ENCODE measurements at regions not wholly inside any gene's neighbourhood (a gene's known extent, or its start where the extent isn't known, plus 50 kb on each side); places are given as distances from the start of the nearest gene placed in this dataset.
"Not testable (repeated sequence)": the region's sequence is repeated elsewhere in the genome, so short reads cannot be mapped to it uniquely, and the experiment has no call there.

DNA sequence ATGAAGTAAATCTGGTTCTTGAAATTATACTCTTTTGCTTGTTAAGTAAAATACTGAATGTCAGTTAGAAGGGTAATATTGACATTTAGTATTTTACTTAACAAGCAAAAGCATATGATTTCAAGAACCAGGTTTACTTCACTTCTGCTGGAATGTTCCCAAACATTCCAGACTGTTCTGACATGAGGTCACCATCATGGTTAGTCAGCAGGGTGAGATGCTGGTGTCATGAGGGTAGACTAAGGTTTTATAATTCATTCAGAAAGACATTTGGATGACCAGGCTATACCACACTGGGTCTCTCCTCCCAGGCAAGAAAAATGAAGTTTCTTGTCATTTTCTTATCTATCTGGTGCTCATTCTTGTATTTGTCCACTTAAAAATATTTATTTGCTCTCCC, 414.4 kb upstream of the MMS22L start:
- no peak for DNase-seq

DNA sequence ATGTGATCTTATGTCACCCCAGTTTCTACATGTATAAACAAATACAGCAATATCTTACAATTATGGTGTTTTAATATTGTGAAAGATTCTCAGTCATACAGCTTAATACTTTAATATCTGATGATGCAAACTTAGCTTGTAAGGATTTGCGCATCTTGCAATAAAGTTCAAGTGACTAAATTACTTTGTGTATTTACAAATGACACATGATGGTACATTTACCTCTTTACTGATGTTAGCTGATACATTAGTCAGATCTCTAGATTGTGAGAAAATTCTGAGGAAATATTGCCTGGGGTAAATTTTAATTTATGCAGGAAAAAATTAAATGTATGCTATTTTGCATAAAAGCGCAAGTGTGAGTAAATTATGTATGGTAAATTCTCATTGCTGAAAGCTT, 418.8 kb upstream of the MMS22L start:
- no peak for DNase-seq

DNA sequence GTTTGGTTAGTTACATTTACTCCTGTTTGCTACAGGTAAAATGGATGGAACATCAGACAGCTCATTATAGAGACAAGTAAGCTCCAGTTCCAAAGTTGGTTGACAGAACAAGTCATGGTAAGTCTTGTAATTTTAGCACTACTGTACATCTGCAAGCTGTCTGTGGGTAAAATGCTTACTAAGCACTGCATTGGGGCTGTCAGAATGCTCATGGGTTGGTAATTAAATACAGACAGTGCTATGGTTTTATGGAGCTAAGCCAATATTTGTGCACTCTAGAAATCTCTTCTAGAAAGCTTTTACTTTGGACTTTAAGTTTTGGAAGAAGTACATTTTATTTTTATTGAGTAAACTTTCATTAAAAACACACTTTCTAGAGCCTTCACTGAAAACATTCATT, 419.2 kb upstream of the MMS22L start:
- DNase-seq = no peak

DNA sequence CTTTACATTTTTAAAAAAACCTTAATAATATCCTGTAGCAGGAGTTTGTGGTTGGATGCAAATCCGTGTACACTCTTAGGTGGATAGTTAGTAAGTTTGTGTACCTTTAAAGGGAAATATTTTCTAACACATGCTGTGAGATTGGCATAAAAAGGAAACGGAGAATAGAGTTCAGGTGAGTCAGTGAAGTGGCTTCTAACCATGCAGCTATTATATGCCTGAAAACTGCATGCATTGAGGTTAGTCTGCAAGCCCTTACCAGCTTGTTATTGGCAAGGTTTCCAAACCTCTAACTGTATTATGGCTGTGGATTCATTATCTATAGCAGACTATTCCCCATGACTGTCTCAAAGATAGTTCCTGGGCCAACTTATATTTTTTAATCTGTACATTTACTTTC, 420.6 kb upstream of the MMS22L start:
- DNase-seq = no peak

DNA sequence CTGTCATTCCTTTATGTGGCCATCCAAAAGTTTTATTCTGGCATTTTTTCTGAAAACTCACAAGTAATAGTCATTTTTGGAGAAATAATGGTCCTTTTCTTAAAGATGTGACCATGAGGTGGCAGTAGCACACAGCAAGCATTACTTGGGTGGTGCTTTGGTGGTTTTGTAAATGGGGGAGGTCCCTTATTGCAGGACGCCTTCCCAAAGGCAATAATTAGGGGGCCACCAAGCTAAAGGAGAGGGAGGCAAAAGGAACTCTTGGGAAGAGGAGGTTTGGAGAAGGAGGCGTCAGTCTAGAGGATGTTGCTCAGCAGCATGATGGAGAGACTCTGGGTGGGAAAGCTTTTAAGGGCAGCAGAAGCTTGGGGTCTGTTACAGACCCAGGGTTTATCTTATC, 422.6 kb upstream of the MMS22L start:
- no peak for DNase-seq

DNA sequence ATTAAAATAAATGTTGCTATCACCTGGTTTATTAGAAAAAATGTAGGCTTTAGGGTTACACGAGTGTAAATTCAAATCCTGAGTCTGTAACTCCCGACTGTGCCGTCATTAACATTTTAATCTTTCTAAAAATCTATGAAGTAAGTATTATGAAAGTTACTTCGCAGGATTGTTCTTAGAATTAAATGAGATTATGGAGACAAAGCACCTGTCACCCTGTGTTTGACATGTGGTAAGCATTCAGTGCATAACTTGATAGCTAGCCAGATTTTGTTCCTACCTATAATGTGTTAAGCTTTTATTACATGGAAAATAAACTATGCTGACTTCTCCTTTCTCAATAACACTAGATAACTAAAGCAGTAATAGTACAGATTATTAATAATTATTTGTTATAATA, 429.7 kb upstream of the MMS22L start:
- DNase-seq = no peak

DNA sequence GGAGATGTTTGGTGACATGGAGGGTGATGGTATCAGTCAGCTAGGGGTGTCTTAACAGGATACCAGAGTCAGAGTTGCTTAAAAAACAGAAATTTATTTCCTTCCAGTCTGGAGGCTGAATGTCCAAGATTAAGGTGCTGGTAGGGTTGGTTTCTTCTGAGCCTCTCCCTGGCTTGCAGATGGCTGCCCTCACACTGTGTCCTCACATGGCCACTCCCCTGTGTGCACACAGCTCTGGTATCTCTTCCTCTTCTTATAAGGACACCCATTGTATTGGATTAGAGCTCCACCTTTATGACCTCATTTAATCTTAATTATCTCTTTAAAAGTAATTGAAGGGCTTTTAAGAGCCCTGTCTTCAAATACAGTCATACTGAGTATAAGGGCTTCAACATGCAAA, 431.8 kb upstream of the MMS22L start:
- DNase-seq = no peak

DNA sequence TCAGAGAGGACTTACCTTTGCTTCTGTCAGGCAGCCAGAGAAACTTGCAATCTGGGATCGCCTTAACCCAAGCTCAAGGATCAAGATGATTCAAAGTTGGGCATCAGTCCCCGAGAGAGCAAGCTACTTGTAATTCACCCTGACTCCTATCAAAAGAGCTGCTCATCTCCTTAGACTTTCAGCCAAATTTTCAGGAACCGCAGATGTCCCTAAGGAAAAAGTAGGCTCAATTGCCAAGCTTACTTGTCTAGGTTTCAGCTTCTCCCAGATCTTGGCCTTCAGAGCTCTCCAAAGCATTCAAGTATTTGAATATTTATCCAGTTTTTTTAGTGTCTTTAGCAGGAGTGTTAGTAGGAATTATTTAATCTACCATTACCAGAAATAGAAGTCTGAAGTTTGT, 434.1 kb upstream of the MMS22L start:
- DNase-seq = no peak

DNA sequence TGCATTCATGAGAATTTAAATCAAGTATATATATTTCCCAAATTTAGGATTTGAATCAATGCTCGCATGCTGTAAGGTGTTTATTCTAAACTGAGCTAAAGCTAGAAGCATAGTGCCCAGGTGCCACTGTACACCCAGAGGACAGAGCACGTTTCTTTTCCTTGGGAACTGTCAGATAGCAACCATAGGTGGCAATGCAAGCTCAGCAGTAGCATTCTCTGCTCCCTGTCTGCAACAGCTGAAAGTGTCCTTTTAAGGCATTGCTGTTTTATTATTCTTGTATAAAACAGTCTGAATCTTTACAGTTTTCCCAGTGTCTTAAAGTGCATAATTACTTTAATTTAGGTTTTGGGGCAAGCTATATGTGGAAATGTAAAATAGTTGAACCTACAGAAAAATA, 443.4 kb upstream of the MMS22L start:
- no peak for DNase-seq

DNA sequence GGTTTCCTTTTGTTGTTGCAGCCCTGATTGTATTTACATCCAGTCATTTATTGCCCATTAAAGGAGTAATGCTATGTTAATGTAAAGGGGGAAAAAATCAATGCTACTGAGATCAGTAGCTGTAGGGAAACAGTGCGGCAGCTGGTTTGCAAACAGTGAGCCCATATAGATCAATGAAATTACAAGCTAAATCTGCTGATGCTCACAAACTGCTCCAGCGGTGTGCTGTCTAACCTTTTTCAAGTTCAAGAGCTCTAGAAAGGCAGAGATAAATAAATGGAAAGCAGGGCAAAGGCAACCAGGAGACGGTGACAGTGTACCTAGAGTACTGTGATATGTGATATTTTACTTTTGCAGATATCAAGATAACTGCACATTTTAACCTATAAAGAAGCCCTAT, 449.0 kb upstream of the MMS22L start:
- no peak for DNase-seq

DNA sequence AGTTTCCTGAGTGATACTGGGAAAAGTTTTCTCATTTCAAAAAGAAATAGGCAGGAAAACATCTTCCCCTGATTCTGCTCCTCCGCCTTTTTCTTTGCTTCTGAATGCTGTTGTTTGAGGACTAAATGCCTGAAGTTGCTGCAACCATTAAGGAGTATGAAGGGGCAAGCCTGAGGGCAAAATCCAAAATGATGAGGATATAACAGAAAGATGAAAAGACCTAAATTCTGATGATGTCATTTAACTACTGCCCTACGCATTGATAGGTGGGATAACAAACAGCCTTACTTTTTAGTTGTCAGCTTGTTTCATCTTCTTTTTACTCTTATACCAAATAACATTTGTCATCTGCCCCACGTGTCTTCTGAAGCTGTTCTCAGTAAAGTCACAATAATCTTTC, 474.6 kb upstream of the MMS22L start:
- DNase-seq = no peak

DNA sequence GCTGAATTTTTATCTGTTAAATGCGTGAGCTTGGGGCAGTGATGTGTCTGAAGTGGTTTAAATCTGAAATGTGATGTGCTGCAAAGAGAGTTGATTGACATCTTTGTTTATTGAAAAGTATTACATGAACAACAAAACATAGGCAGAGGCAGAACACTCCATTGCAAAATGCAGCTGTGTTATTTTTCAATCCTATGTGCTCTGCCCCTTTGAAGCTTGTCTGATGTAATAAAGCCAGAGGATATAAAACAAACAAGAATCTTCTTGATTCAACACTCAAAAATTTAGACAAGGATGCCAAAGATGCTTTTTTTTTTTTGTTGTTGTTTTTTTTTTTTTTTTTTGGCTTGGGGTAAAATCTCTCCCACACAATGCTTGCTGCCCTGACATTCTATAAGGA, 482.4 kb upstream of the MMS22L start:
- DNase-seq = no peak

DNA sequence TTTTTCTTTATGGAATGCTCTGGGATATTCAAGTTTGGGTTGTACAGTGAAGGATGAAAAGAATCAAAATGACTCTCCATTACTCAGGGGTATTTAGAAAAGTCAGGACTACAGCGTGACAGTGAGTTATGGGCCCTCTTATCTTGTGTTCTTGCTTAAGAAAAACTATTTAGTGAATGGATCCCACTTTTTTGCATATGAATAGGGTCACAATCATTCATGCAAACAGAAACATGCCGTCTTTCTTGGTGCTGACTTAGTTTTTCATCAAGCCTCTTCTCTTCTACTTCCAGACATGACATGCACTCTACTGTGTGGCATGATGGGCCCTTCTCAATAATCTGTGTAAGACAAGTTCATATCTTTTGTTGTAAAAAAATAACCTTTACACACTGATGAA, 488.4 kb upstream of the MMS22L start:
- DNase-seq = no peak

DNA sequence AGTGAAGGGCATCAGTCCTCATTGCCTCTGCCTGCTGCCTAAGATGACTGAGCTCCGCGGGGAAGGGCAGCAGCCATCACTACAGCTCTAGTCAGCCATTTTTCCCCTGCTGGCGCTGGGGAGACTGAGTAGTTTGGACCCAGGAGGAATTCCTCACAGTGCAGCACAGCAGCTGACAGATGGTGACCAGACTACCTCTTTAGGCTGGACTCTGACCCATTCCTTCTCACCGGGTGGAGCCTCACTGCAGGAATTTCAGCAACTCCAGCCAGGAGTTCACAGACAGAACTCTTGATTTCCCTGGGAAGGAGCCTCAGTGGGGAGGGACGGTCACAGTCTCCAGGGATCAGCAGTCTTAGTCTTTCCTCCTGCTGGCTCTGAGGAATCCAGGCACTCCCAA, 492.0 kb upstream of the MMS22L start:
- no peak for DNase-seq

DNA sequence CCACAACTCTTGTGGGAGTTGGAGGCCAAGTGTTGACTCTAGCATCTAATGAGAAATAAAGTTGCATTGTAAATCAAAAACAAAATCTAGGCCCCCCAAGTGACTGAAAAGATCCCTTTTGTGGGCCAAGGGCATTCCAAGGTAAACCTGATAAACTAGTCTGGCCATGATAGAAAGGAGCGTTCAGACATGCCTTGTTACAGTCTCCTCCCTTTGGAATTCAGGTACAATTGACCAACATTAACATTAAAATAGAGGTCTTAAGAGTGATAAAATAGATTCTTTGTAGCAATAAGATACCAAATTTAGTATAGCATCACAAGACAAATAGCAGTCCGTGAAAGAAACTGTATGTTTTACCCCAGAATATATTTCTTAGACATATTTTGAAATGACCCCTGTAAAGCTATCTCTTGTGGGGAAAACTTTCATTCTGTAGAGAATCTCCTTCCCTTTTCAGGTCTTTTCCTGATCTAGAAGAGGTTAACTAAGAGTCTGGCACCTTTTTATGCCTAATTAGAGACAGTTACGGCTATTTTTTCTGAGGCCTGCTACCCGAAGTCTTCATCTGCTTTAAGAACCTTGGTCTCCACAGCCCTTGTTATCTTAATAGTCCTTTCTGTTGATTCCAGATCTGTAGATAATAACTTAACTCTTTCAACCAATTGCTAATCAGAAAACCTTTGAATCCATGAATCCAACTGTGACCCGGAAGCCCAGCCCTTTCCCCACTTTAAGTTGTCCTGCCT, 495.4 kb upstream of the MMS22L start:
- DNase-seq = no peak

DNA sequence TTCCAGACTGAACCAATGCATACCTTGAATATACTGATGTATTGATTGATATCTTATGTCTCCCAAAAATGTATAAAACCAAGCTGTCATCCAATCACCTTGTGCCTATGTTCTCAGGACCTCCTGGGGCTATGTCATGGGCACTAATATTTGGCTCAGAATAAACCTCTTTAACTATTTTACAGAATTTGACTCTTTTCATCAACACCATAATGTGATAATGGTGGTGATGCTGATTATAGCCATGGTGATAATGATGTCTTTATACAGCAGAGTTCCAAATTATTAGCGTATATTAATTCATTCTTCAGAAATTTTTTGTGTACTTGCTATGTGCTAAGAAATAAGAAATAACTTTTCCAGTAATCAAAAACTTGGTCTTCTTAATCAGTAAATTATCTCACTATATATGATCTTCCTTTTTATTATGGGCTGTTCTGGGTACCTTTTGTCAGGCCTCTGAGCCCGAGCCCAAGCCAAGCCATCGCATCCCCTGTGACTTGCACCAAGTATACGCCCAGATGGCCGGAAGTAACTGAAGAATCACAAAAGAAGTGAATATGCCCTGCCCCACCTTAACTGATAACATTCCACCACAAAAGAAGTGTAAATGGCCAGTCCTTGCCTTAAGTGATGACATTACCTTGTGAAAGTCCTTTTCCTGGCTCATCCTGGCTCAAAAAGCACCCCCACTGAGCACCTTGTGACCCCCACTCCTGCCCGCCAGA, 496.2 kb upstream of the MMS22L start:
- not testable (repeated sequence) for DNase-seq

DNA sequence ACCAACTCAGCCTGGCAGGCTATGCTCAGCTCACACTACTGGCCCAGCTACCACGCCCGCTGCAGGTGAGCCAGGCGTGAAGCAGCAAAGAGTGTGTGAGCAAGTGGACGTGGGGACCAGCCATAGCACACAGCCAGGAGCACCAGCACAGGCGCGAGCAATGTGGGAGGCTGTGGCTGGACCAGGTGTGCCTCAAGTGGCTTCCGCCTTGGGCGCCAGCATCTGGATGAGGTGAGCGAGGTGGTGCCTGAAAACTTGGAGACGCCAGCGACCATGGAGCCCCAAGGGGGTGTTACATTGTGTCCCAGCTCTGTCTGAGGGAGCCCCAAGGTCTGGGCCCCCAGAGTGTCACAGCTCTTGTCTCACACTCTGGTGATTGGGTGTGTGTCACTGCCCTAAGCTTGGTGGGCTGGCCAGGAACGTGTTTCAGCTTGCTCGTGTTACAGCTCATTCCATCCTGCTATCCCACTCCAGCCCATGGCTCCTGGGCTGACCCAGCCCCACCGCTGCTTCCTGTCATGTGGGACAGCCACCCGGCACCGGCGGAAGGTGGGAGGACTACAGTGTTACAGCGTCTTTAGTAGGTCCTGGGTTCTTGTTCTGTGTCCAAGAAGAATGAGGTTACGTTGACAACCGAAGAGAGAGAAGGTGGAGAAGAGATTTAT, 508.0 kb upstream of the MMS22L start:
- DNase-seq = no peak

DNA sequence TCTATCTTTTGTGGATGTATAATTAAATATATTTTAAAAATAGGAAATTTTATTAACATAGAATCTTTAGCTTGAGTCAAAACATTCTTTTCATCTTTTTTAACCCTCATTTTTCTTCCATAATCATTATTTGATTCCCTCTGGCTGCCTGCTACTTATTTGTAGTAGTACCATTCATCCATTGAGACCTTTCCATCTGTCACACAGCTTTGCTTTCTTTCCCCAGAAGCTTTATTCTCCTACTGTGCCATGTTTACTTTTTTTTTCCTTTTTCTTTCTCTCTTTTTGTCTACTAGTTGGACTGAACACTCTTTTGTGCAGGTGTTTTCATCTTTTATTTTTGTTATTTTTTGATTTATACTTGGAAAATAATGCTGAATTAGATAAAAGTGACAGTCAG, 522.6 kb upstream of the MMS22L start:
- no peak for DNase-seq

DNA sequence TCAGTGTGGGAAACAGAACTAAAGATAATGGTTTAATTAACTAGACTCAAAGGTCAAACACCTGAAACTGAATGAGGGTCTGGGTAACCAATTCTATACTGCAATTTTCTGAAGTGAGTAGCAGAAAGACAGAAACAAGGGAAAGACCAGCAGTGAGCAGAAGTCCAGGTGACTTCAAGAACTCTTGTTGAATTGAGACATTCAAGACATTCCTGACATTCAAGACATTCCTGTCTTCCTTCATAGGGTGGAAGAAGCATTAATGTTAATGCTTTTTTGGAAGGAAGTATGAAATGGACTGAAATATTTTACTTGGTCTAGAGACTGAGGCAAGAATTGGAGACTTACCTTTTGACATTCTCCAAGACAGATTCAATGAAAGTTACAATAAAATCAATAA, 529.9 kb upstream of the MMS22L start:
- DNase-seq = no peak

DNA sequence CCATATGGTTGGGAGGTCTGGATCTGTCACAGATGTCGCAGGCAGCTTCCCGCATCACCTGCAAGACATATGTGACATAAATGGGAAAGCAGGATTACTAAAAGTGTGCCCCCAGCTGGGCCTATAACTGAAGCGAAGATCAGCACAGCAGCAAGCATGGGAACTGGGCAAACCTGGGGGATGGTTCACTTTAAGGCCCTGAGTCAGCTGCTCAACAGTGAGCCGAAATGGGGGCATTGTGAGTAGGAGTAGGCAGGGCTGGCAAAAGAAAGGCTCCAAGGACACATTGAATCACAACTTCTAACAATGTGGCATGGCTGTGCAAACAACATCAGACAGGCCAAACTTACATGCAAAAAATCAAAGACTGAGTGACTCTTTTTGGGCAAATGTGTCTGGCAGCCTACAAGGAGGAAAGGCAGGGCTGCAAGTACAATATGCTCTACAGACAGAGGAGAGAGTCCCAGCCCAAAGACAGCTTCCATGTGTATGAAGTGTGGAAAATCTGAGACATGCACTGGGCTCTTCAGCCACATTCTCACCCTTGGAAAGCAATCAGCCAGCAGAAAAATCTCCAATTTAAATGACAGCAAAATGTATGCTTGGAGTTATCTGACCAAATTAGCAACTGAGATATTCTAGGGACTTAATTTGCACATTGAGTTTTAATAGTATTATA, 531.0 kb upstream of the MMS22L start:
- DNase-seq = no peak

DNA sequence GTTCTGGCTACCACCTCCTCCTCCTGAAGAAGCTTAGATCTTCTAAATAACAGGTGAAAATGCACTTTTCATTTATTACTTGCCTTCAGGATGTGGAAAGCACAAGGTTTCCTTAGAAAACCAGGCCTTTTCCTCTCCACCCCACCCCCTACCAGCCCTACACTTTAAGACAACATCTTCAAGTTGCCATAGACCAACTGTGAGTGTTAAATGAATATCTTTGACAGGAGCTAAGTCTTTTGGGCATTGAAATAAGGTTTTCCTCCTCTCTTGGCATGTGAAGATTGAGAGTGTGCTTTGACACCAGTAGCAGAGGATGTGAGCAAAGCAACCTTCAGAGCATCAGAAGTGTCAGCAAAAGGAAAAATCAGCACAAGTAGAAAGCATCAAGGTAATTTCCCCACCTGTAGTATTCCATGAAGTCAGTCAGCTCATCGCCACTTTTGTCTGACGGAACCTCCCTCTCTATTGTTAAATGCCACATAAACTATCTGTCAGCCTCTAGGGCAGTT, 532.3 kb upstream of the MMS22L start:
- DNase-seq = no peak

DNA sequence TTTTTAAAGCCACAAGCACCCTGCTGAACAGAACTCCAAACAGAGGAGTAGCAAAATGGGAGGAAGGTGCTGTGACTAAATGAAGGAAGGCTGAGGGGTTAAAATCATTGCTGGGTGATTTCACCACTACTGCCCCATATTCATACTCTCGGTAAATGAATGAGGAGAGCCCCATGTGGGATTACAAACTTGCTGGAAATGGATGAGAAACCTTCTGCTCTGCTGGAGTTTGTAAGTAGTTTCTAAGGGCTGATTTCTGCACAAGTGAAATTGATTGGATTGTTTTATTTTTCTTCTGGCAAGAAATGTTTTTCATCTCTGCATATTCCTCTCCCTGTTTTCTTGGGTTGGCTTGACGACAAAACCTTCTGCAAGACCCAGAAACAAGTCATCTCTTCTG, 533.5 kb upstream of the MMS22L start:
- no peak for DNase-seq

DNA sequence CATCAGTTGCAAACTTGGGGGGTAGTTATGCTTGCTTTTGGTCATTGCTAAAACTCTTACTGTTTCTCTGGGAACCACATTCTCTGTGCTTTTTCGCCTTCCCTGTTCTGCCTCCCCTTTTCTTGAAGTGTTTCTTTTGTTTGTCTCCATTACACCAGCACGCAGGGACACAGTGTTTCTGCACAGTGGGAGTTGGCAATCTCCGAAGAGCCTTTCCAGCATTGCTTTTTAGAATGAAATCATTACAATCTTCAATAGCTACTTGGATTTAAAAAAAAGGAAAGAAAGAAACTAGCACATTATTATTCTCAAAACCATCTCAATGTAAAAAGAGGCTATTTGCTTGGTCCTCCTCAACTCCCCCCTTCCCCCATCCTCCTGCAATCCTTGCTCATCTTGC, 536.7 kb upstream of the MMS22L start:
- no peak for DNase-seq

DNA sequence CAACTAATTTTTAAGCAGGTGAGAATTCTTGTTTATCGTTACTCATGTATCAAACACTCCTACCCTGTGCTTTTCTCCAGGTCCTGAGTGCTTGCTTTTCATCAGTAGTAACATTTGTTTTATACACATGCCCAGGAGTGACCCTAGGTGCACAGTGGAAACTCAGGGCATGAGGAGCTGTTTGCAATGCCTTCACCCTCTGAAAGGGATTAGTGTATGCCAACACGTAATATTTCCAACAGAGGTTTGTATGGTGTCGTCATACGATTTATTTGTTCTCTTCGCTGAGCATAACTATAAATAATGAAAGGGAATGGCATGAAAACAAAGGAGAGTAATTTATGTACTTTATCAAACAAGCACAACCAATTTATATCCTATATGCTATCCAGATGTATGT, 537.4 kb upstream of the MMS22L start:
- DNase-seq = no peak
